ENCODE measurements at regions not wholly inside any gene's neighbourhood (a gene's known extent, or its start where the extent isn't known, plus 50 kb on each side); places are given as distances from the start of the nearest gene placed in this dataset.

- Histone ChIP-seq H3K27ac (ENCODE audit: low read length) (no peak overlapping the region), H3K4me3 (ENCODE audit: low read length) (no peak overlapping the region), H3K4me1 (ENCODE audit: low read length) (no peaks in the 10 kb centered on the region), H3K9me3 (ENCODE audit: insufficient read depth, low read length) (no peaks in the 10 kb centered on the region), H3K4me2 (ENCODE audit: low read length) (no peak overlapping the region), H2AFZ (ENCODE audit: low read depth, low read length) (no peak overlapping the region), H3K9ac (ENCODE audit: low read length) (no peak overlapping the region), H3K36me3 (replicated peaks; ENCODE audit: low read depth, low read length) (no peaks in the 10 kb centered on the region), H3K27me3 (ENCODE audit: low read depth, low read length) (no peaks in the 10 kb centered on the region), H3K79me2 (ENCODE audit: low read length) (no peaks in the 10 kb centered on the region), H4K20me1 (ENCODE audit: insufficient read depth, low read length) (no peaks in the 10 kb centered on the region)
- TF ChIP-seq EZH2phosphoT487 (IDR thresholded peaks at IDR 0.05; ENCODE audit: low read depth) (no peak), CTCF (IDR thresholded peaks at IDR 0.05; ENCODE audit: low read depth, low read length) (no peak)
Observed at GRCh38 chr17:63332286-63332685, 113.8 kb downstream of the CYB561 start.

- Histone ChIP-seq H3K9me3 (ENCODE audit: insufficient read depth, low read length) (no peaks in the 10 kb centered on the region), H3K4me3 (ENCODE audit: low read length) (no peak overlapping the region), H3K27me3 (ENCODE audit: low read depth, low read length) (no peaks in the 10 kb centered on the region), H3K27ac (ENCODE audit: low read length) (no peak overlapping the region), H3K36me3 (replicated peaks; ENCODE audit: low read depth, low read length) (no peaks in the 10 kb centered on the region), H3K4me1 (ENCODE audit: low read length) (no peaks in the 10 kb centered on the region), H3K79me2 (ENCODE audit: low read length) (no peaks in the 10 kb centered on the region), H2AFZ (ENCODE audit: low read depth, low read length) (no peak overlapping the region), H3K4me2 (ENCODE audit: low read length) (no peak overlapping the region), H4K20me1 (ENCODE audit: insufficient read depth, low read length) (no peaks in the 10 kb centered on the region), H3K9ac (ENCODE audit: low read length) (no peak overlapping the region)
- TF ChIP-seq CTCF (IDR thresholded peaks at IDR 0.05; ENCODE audit: low read depth, low read length) (no peak), EZH2phosphoT487 (IDR thresholded peaks at IDR 0.05; ENCODE audit: low read depth) (no peak)
Observed at GRCh38 chr17:63333869-63334268, 112.2 kb downstream of the CYB561 start.

GRCh38 chr17:63335831-63336230 is 110.3 kb downstream of the CYB561 start:
- H3K36me3 ChIP-seq (replicated peaks; ENCODE audit: low read depth, low read length), result no peaks in the 10 kb centered on the region
- no peak overlapping the region for H2AFZ ChIP-seq (ENCODE audit: low read depth, low read length)
- no peak overlapping the region for H3K27ac ChIP-seq (ENCODE audit: low read length)
- no peaks in the 10 kb centered on the region for H3K9me3 ChIP-seq (ENCODE audit: insufficient read depth, low read length)
- TF ChIP-seq EZH2phosphoT487 (IDR thresholded peaks at IDR 0.05; ENCODE audit: low read depth) (no peak), CTCF (IDR thresholded peaks at IDR 0.05; ENCODE audit: low read depth, low read length) (no peak)
- no peaks in the 10 kb centered on the region for H3K79me2 ChIP-seq (ENCODE audit: low read length)
- no peak overlapping the region for H3K4me3 ChIP-seq (ENCODE audit: low read length)
- H4K20me1 ChIP-seq (ENCODE audit: insufficient read depth, low read length), result no peaks in the 10 kb centered on the region
- H3K9ac ChIP-seq (ENCODE audit: low read length), result no peak overlapping the region
- H3K4me2 ChIP-seq (ENCODE audit: low read length), result no peak overlapping the region
- H3K27me3 ChIP-seq (ENCODE audit: low read depth, low read length), result no peaks in the 10 kb centered on the region
- no peaks in the 10 kb centered on the region for H3K4me1 ChIP-seq (ENCODE audit: low read length)

GRCh38 chr17:63337579-63337978 is 108.5 kb downstream of the CYB561 start:
- H3K9me3 ChIP-seq (ENCODE audit: insufficient read depth, low read length), result no peaks in the 10 kb centered on the region
- H3K27ac ChIP-seq (ENCODE audit: low read length), result no peak overlapping the region
- H3K79me2 ChIP-seq (ENCODE audit: low read length), result no peaks in the 10 kb centered on the region
- H3K4me3 ChIP-seq (ENCODE audit: low read length), result no peak overlapping the region
- TF ChIP-seq CTCF (IDR thresholded peaks at IDR 0.05; ENCODE audit: low read depth, low read length) (no peak), EZH2phosphoT487 (IDR thresholded peaks at IDR 0.05; ENCODE audit: low read depth) (no peak)
- H3K27me3 ChIP-seq (ENCODE audit: low read depth, low read length), result no peaks in the 10 kb centered on the region
- no peak overlapping the region for H3K9ac ChIP-seq (ENCODE audit: low read length)
- no peak overlapping the region for H2AFZ ChIP-seq (ENCODE audit: low read depth, low read length)
- no peaks in the 10 kb centered on the region for H3K4me1 ChIP-seq (ENCODE audit: low read length)
- no peak overlapping the region for H3K4me2 ChIP-seq (ENCODE audit: low read length)
- no peaks in the 10 kb centered on the region for H4K20me1 ChIP-seq (ENCODE audit: insufficient read depth, low read length)
- H3K36me3 ChIP-seq (replicated peaks; ENCODE audit: low read depth, low read length), result no peaks in the 10 kb centered on the region

Data from OCI-LY3 (cell line).